HG02571 (cell line): ENCODE measurements at regions not wholly inside any gene's neighbourhood (a gene's known extent, or its start where the extent isn't known, plus 50 kb on each side); places are given as distances from the start of the nearest gene placed in this dataset.
"Not testable (repeated sequence)": the region's sequence is repeated elsewhere in the genome, so short reads cannot be mapped to it uniquely, and the experiment has no call there.

ENCODE experiments used
- ATAC-seq: cut with Tn5 transposase; IDR thresholded peaks from one replicate; pipeline ENCODE4 v1.9.1; 2021; ENCODE audit warnings: mild to moderate bottlenecking, moderate library complexity; ENCODE audit not compliant: unreplicated experiment

- no peak for ATAC-seq
Measured at GRCh38 chr9:80516679-80517078, 944.9 kb downstream of the TLE4 start.

DNA sequence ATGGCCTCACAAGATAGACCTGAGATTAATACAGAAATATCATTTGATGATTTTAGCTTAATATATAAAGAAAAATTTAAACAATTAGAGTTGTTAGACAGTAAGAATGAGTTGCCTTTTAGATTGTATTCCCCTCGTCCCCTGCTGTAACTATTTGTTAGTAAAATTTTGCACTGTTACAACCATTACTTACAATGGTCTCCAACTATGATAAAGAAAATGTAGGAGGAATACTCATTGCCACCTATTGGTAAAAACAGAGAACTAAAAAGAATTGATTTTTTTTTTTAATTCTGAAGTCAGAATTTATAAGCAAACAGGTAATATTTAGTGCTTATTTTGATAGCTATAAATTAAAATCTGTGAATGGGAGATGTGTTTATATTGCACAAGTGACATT, 937.6 kb downstream of the TLE4 start:
- ATAC-seq: no peak

DNA sequence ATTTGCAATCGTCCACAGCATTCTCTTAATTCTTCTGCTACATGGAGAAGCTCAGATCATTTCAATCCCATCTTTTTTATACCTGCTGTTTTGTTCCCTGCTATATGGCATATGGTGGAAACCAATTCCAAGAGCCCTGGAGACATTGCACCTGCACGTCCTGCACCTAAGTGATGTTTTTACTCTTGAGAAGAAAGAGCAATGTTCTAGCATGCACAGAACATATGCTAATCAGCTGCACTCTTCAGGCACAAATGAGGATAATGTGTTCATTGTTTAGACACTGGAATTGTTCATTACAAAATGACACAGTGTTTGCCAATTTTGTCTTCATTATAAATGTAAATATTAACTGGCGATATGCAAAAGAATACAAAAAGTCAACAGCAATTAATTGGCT, 935.8 kb downstream of the TLE4 start:
- no peak for ATAC-seq

DNA sequence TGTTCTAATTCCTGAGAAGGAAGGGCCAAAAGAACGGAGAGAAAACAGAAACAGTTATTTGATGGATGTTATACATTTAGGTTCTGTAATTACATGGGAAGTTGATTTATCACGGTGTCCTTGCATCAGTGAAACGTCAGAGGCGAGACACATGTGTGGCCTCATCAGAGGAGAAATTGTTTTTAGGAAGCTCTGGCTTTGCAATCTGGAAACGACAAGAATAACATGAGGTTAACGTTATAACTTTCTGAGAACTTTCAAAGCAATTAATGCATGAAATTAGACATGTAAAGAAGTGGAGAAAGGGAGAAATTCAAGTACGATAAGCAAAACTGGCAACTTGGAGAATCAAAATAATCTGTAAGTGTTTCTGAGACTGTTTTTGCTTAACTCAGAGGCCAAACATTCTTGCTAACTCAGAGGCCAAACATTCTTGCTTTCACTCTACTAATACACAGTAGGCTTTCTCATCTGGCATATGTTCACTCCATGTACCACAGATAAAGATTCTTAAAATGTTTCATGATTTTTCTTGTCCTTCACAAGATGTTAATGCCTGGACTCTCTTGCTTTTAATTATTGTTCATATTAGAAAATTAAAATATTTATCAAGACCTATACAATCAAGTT, 933.0 kb downstream of the TLE4 start:
- ATAC-seq: no peak

- ATAC-seq: no peak
Measured at GRCh38 chr9:80503671-80504281, 932.0 kb downstream of the TLE4 start.

- ATAC-seq: no peak
Measured at GRCh38 chr9:80502306-80502705, 930.5 kb downstream of the TLE4 start.

DNA sequence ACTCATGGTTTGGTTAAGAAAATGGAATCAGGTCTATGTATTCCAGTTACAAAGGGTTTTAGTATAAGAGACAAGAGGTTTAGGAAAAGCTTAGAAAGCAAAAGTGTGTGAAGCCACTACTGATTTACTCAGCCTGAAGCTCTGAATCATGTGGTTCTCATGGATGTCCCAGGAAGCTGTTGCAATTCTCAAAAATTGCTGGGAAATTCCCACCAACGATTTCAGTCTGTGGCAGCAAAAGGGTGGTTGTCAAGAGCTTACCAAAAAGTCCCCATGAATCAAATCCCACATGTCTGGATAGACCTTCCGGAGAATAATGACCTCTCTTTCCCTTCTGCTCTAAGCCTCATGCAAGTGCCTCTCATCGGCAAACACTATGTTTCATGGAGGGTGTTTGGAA, 929.9 kb downstream of the TLE4 start:
- no peak for ATAC-seq

DNA sequence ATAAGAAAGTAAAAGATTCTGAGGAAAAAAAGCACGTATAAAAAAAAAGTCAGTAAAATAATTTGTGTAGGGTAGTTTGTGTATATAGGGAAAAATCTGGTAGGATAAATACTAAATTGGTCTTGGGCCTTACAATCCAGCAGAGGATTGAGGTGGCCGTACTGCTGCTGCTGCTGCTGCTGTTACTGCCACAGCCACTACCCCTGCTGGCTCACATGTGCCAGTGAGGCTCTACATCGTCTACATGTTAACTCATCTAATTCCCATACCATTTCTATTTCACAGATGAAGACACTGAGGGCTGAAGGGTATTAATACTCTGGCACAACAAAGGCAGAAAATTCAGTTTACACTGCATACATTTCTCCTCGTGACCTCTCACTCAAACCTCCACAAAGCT, 928.5 kb downstream of the TLE4 start:
- ATAC-seq: no peak

DNA sequence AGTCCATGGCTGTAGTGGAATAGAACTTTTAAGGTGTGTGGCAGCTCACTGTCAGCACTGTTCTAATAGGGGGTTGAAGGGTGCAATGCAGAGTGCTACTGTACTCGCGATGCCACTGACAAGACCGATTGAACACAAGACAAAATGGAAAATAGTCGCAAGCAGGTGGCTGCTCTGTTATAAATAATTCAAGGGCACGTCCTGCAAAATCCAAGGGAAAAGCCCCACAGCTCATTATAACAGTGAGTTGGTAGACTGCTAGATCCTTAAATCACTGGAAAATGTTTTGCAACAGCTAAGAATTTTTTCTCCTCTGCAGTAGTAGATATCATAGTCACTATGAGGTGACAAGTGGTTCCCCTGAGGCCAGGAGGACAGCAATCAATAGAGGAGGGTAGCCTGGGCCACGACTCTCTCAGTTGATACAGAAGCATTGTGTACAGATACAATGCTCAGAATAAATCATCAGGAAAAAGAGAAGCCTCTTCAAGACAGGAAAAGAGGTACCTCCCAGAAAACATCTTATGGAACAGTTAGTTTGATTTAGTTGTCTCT, 926.3 kb downstream of the TLE4 start:
- no peak for ATAC-seq

- no peak for ATAC-seq
Measured at GRCh38 chr9:80496901-80497556, 925.3 kb downstream of the TLE4 start.

GRCh38 chr9:80493258-80493657, 921.5 kb downstream of the TLE4 start:
- no peak for ATAC-seq

- ATAC-seq: no peak
Measured at GRCh38 chr9:80492221-80492620, 920.5 kb downstream of the TLE4 start.

GRCh38 chr9:80491086-80491696, 919.4 kb downstream of the TLE4 start:
- ATAC-seq: no peak

DNA sequence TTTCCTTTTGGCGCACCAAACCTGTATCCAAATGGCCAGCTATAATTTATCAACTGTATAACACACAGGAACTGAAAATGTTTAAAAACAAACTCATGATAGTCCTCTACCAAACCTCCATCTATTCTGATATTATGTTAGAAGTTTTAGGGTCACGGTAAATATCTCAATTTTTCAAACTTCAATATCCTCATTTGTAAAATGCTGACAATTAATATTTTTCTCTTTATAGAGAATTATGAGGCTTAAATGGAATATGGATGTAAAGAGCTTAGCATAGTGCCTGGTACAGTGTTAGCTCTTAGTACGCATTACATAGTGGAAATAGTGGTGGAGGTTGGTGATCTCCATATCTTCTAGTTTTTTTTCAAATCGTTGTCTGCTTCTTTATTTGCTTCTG, 917.6 kb downstream of the TLE4 start:
- no peak for ATAC-seq

- ATAC-seq: no peak
Measured at GRCh38 chr9:80485420-80486250, 913.9 kb downstream of the TLE4 start.

- ATAC-seq: not testable (repeated sequence)
Measured at GRCh38 chr9:80482251-80482650, 910.5 kb downstream of the TLE4 start.

- no peak for ATAC-seq
Measured at GRCh38 chr9:80467632-80468031, 895.9 kb downstream of the TLE4 start.

DNA sequence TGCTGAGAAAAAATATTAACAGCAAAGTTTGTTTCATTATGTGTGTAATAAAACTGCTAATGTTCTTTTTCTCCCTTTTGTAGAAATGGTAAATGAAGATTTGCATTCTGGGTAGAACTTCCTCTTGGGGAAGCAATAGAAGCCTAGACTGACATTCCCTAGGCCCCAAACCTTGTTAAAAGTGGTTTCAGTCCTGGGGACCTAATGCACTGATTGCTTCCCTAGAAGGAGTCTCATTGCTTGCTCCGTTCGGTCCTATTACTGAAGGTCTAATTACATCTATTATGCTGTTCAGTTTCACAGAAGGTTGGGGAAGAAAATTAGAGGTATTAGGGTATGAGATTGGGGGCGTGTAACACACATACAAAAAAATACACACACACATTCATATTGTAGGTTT, 893.8 kb downstream of the TLE4 start:
- ATAC-seq: no peak

GRCh38 chr9:80449513-80449912, 877.7 kb downstream of the TLE4 start:
- ATAC-seq: no peak

- no peak for ATAC-seq
Measured at GRCh38 chr9:80448996-80449395, 877.2 kb downstream of the TLE4 start.

GRCh38 chr9:80447876-80448275, 876.1 kb downstream of the TLE4 start:
- no peak for ATAC-seq
